Kidney (tissue), 13 donors: ENCODE measurements at regions not wholly inside any gene's neighbourhood (a gene's known extent, or its start where the extent isn't known, plus 50 kb on each side); places are given as distances from the start of the nearest gene placed in this dataset.

ENCODE experiments used
- DNase-seq, 5 donors: peaks; one replicate each; pipeline ENCODE4 v3.0.0-alpha.2; 2013 to 2020
- FAIRE-seq: peaks from 2 replicates; lab custom pipeline; 2012; peaks lifted over from hg19 to GRCh38; lab: Jason Lieb, UNC
- H3K27ac ChIP-seq, 2 donors: one replicate each; pipeline ENCODE4 v1.7.0; 2013; ENCODE audit warnings: low read depth in 2 of 2, low read length in 2 of 2, inconsistent platforms in 1 of 2
- H3K27me3 ChIP-seq: one replicate; pipeline ENCODE4 v1.7.1; 2013; ENCODE audit warnings: low read length, inconsistent platforms; ENCODE audit not compliant: control insufficient read depth, insufficient read depth
- H3K36me3 ChIP-seq, 3 donors: one replicate each; pipeline versions ENCODE4 v1.7.0 to v1.7.1; 2013; ENCODE audit warnings: low read length in 3 of 3, control low read depth in 1 of 3, inconsistent platforms in 1 of 3; ENCODE audit not compliant: insufficient read depth in 3 of 3, control insufficient read depth in 2 of 3
- H3K4me1 ChIP-seq, 3 donors: one replicate each; pipeline versions ENCODE4 v1.7.0 to v1.7.1; 2013; ENCODE audit warnings: low read length in 3 of 3, inconsistent platforms in 1 of 3, low read depth in 1 of 3; ENCODE audit not compliant: control insufficient read depth in 2 of 3, insufficient read depth in 2 of 3
- H3K4me3 ChIP-seq, 3 donors: one replicate each; pipeline versions ENCODE4 v1.7.0 to v1.8.1; 2013; ENCODE audit warnings: low read length in 3 of 3, control low read depth in 1 of 3, inconsistent platforms in 1 of 3
- H3K9ac ChIP-seq, 3 donors: one replicate each; pipeline versions ENCODE4 v1.7.0 to v1.7.1; 2013; ENCODE audit warnings: low read length in 3 of 3, control low read depth in 1 of 3, inconsistent platforms in 1 of 3
- H3K9me3 ChIP-seq, 3 donors: one replicate each; pipeline versions ENCODE4 v1.7.0 to v1.7.1; 2013; ENCODE audit warnings: low read length in 3 of 3, control low read depth in 1 of 3, inconsistent platforms in 1 of 3; ENCODE audit not compliant: control insufficient read depth in 2 of 3, insufficient read depth in 1 of 3
- intact Hi-C: fragments of 100-400 bp; cut with DNase I; formaldehyde crosslinking; loops from one replicate; pipeline ENCODE4 v1.11.1; 2022
- TF ChIP-seq, protein P1 (sequence below): IDR thresholded peaks from 3 replicates; pipeline ENCODE4 v1.5.1; 2012; ENCODE audit warnings: mild to moderate bottlenecking, moderate library complexity, borderline replicate concordance; ENCODE audit not compliant: insufficient read depth; ENCODE audit errors: extremely low read depth
- donor health status: control.
- donor health status: control.
- donor health status: control.
- donor health status: control.
- donor health status: control.
- donor health status: DM: yes; HTN: yes; CAD: no.
- donor health status: Normal renal cell carcinoma (clear cell type).

DNA sequence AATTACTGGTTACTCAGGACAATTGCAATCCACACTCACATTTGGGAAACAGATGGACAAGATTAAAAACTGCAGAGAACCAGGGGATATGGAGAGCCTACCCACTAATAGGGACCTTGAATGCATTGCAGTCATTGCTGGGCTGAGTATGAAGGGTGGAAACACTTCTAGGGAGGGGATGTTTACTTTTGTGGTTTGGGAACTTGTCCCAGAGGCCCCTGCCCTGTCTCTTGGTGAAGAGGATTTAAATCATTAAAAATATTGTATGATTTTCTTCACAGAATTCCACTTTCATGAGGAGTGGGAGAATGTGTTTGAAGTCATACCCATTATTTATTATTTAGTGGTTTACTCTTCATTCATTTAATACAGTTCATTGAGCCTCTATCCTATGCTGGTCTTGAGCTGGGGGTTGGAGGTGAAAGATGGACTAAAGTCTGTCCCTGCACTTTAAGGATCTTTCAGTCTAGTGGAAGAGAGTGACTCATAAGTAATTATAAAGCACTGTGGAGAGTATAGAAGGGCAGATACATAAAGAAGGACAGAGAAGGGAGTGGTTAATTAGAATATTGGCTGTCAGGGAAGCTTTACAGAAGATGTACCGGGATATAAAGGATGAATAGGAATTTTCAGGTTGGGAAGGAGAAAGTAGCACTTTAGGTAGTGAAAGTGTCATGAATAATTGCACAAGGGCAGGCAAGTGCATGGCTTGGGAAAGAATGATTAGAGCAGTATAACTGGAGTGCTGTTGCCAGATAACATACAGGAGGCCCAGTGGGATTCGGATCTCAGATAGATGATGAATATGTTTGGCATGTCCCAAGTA is 313.4 kb downstream of the LPIN1 start:
- Histone ChIP-seq H3K4me3 (no peak overlapping the region), H3K27ac (no peak overlapping the region), H3K9ac (no peak overlapping the region), H3K27me3 (no peaks in the 10 kb centered on the region), H3K36me3 (no peaks in the 10 kb centered on the region), H3K4me1 (no peaks in the 10 kb centered on the region), H3K9me3 (no peaks in the 10 kb centered on the region)
- FAIRE-seq (no peak), DNase-seq (peak in 2 of 5 donors; percentile 21 to 30)
- TF ChIP-seq, protein P1, sequence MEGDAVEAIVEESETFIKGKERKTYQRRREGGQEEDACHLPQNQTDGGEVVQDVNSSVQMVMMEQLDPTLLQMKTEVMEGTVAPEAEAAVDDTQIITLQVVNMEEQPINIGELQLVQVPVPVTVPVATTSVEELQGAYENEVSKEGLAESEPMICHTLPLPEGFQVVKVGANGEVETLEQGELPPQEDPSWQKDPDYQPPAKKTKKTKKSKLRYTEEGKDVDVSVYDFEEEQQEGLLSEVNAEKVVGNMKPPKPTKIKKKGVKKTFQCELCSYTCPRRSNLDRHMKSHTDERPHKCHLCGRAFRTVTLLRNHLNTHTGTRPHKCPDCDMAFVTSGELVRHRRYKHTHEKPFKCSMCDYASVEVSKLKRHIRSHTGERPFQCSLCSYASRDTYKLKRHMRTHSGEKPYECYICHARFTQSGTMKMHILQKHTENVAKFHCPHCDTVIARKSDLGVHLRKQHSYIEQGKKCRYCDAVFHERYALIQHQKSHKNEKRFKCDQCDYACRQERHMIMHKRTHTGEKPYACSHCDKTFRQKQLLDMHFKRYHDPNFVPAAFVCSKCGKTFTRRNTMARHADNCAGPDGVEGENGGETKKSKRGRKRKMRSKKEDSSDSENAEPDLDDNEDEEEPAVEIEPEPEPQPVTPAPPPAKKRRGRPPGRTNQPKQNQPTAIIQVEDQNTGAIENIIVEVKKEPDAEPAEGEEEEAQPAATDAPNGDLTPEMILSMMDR, result no peak
- intact Hi-C loops, result no loop called here

DNA sequence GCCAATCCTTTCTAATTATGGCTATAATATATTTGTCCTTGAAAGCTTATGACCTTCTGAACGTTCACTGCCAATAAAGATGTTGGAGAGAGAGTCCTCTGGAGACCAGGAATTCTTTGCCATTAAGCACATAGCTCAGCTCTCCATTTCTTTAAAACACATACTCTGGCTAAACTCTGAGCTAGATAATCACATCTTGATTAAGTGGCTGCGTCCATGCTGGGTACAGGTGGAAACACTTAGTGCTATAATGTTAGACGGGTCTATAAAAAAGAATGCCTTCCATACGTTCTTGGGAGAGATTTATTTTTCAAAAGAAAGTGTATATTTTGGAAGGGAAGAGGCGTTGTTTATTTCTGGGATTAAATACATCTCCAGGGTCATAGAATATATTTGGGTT is 314.5 kb downstream of the LPIN1 start:
- Histone ChIP-seq H3K27me3 (no peaks in the 10 kb centered on the region), H3K9ac (no peak overlapping the region), H3K9me3 (no peaks in the 10 kb centered on the region), H3K4me3 (no peak overlapping the region), H3K27ac (no peak overlapping the region), H3K4me1 (no peaks in the 10 kb centered on the region), H3K36me3 (no peaks in the 10 kb centered on the region)
- DNase-seq (peak in 2 of 5 donors; percentile 14 to 58), FAIRE-seq (no peak)
- intact Hi-C loops, result no loop called here
- TF ChIP-seq, protein P1, result no peak

DNA sequence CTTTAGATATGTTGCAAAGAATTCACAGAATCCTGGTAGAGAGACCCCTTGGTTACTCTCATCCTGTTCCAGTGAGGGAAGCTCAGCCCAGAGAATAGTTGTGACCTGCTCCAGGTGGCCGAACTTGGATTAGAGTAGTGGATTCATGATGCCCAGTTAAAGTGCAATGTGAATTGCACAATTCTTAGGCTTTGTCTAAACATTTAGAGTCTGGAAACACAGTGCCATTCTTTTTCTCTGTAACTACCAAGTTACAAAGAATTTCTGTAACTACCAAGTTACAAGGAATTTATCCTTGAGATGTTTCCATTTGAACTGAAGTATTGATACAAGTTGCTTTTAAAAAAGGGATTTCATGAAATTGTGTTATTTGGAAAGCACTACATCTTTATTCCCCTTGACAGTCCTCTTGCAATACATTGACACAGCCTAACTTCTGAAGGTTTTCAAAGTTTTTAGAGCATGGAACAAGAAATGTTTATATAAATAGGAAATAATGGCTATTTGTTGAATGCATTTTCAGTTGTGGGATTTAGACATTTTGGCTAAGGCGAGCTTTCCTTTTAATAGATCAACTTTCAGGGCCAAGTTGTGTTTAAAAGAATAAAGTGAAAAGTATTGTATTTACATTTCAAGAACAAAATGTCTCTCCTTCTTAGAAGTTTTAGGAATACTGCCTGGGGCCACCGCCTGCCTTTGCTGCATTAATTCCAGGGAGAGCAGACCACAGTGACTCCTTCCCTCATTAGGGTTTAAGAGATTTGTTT is 315.0 kb downstream of the LPIN1 start:
- TF ChIP-seq, protein P1, result no peak
- Histone ChIP-seq H3K9me3 (no peaks in the 10 kb centered on the region), H3K4me3 (no peak overlapping the region), H3K9ac (no peak overlapping the region), H3K27me3 (no peaks in the 10 kb centered on the region), H3K4me1 (no peaks in the 10 kb centered on the region), H3K27ac (no peak overlapping the region), H3K36me3 (no peaks in the 10 kb centered on the region)
- DNase-seq (peak in 2 of 5 donors; percentile 16 to 34), FAIRE-seq (no peak)
- intact Hi-C loops, result no loop called here
